HL-60 (cell line): ENCODE measurements at regions not wholly inside any gene's neighbourhood (a gene's known extent, or its start where the extent isn't known, plus 50 kb on each side); places are given as distances from the start of the nearest gene placed in this dataset.

ENCODE experiments used
- DNase-seq, 2 experiments: peaks; one replicate each; pipeline ENCODE4 v3.0.0-alpha.2; 2010 to 2020; ENCODE audit warnings: low read depth in 1 of 2, low spot score in 1 of 2
- H3K27ac ChIP-seq: fragments of 250-450 bp; sonication (Bioruptor Pico); replicated peaks from 2 replicates; pipeline ENCODE4 v1.5.1; 2020; ENCODE audit warnings: mild to moderate bottlenecking, moderate library complexity
- H3K27me3 ChIP-seq: fragments of 250-450 bp; sonication (Bioruptor Pico); 2 replicates; pipeline ENCODE4 v1.5.1; 2021; ENCODE audit warnings: mild to moderate bottlenecking, moderate library complexity; ENCODE audit not compliant: insufficient read depth, poor library complexity, severe bottlenecking
- H3K4me3 ChIP-seq: replicated peaks from 2 replicates; pipeline ENCODE4 v1.5.1; 2011; ENCODE audit warnings: mild to moderate bottlenecking, control low read depth, low read length; ENCODE audit not compliant: insufficient read depth
- CTCF ChIP-seq: IDR thresholded peaks from one replicate; pipeline ENCODE4 v1.5.1; 2011; ENCODE audit warnings: low read length, control low read depth, inconsistent platforms; ENCODE audit not compliant: insufficient read depth
- GABPA ChIP-seq: IDR thresholded peaks from 2 replicates; pipeline ENCODE4 v1.6.1; 2012; ENCODE audit warnings: low read depth
- POLR2AphosphoS5 ChIP-seq: IDR thresholded peaks from 2 replicates; pipeline ENCODE4 v1.6.1; 2012; ENCODE audit warnings: low read depth
- REST ChIP-seq: IDR thresholded peaks from 2 replicates; pipeline ENCODE4 v1.6.1; 2012; ENCODE audit warnings: low read depth; ENCODE audit not compliant: insufficient replicate concordance
- SPI1 ChIP-seq: IDR thresholded peaks from 2 replicates; pipeline ENCODE4 v1.6.1; 2012; ENCODE audit warnings: low read depth, mild to moderate bottlenecking, borderline replicate concordance

- Histone ChIP-seq H3K27ac (no peak overlapping the region), H3K27me3 (no peaks in the 10 kb centered on the region), H3K4me3 (no peak overlapping the region)
- DNase-seq, result no peak
- TF ChIP-seq SPI1 (no peak), GABPA (no peak), REST (no peak), POLR2AphosphoS5 (no peak)
Observed at GRCh38 chr1:101098907-101099306, 73.3 kb upstream of the DPH5 start.

GRCh38 chr1:101098327-101098726 lies 72.7 kb upstream of the DPH5 start:
- Histone ChIP-seq H3K27me3 (no peaks in the 10 kb centered on the region), H3K27ac (no peak overlapping the region), H3K4me3 (no peak overlapping the region)
- TF ChIP-seq CTCF, result no peak
- TF ChIP-seq SPI1, result no peak
- TF ChIP-seq POLR2AphosphoS5, result no peak
- TF ChIP-seq GABPA, result no peak
- no peak for TF ChIP-seq REST
- DNase-seq, result no peak

- no peak overlapping the region for H3K4me3 ChIP-seq
- H3K27me3 ChIP-seq, result no peaks in the 10 kb centered on the region
- no peak for DNase-seq
- H3K27ac ChIP-seq, result peak overlapping the region; percentile 35; the same call in 1 of the 2 replicates
- no peak for TF ChIP-seq POLR2AphosphoS5
- no peak for TF ChIP-seq SPI1
- no peak for TF ChIP-seq REST
- no peak for TF ChIP-seq GABPA
- TF ChIP-seq CTCF, result no peak
Observed at GRCh38 chr1:101089613-101090338, 64.2 kb upstream of the DPH5 start.
